Thyroid gland (tissue), 4 donors: ENCODE measurements at regions not wholly inside any gene's neighbourhood (a gene's known extent, or its start where the extent isn't known, plus 50 kb on each side); places are given as distances from the start of the nearest gene placed in this dataset.

Experiments used
- DNase-seq, 2 donors: peaks; one replicate each; pipeline ENCODE4 v3.0.0-alpha.2; 2019
- H3K27ac ChIP-seq, 3 donors: fragments of 200-600 bp; sonication (generic); 1 replicate in 2 of 3; 2 replicates in 1 of 3; pipeline ENCODE4 v1.5.1; 2016 to 2019; ENCODE audit warnings: mild to moderate bottlenecking in 1 of 3, moderate library complexity in 1 of 3
- H3K27me3 ChIP-seq: fragments of 200-600 bp; sonication (generic); one replicate; pipeline ENCODE4 v1.5.1; 2019
- H3K36me3 ChIP-seq, 2 donors: fragments of 200-600 bp; sonication (generic); one replicate each; pipeline ENCODE4 v1.5.1; 2016 to 2019
- H3K4me1 ChIP-seq, 2 donors: fragments of 200-600 bp; sonication (generic); one replicate each; pipeline ENCODE4 v1.5.1; 2017 to 2019
- H3K4me3 ChIP-seq, 3 donors: fragments of 200-600 bp; sonication (generic); replicated peaks in 1 of 3; 1 replicate in 2 of 3; 2 replicates in 1 of 3; pipeline ENCODE4 v1.5.1; 2016; ENCODE audit warnings: mild to moderate bottlenecking in 1 of 3
- H3K9me3 ChIP-seq: fragments of 200-600 bp; sonication (generic); one replicate; pipeline ENCODE4 v1.5.1; 2017
- POLR2A ChIP-seq, 2 donors: fragments of 450-650 bp; IDR thresholded peaks; one replicate each; pipeline ENCODE4 v1.6.1; 2017; ENCODE audit warnings: antibody characterized with exemption in 2 of 2, mild to moderate bottlenecking in 2 of 2, moderate library complexity in 1 of 2
- WGBS, 2 donors: methylation state at CpG; one replicate each; pipeline ENCODE4 v1.1.5; 2017; 5-methylcytosine and 5-hydroxymethylcytosine counted together
- intact Hi-C: fragments of 100-400 bp; cut with DNase I; formaldehyde crosslinking; loops from one replicate; pipeline ENCODE4 v1.15.1; 2023
- TF ChIP-seq, protein P1 (sequence below), 6 experiments: fragments of 200-600 bp in 3 of 6; fragments of 450-650 bp in 3 of 6; sonication (generic) in 3 of 6; IDR thresholded peaks; one replicate each; pipeline ENCODE4 v1.5.1; 2016 to 2019; ENCODE audit warnings: antibody characterized with exemption in 6 of 6, mild to moderate bottlenecking in 2 of 6, inconsistent platforms in 1 of 6, moderate library complexity in 1 of 6

DNA sequence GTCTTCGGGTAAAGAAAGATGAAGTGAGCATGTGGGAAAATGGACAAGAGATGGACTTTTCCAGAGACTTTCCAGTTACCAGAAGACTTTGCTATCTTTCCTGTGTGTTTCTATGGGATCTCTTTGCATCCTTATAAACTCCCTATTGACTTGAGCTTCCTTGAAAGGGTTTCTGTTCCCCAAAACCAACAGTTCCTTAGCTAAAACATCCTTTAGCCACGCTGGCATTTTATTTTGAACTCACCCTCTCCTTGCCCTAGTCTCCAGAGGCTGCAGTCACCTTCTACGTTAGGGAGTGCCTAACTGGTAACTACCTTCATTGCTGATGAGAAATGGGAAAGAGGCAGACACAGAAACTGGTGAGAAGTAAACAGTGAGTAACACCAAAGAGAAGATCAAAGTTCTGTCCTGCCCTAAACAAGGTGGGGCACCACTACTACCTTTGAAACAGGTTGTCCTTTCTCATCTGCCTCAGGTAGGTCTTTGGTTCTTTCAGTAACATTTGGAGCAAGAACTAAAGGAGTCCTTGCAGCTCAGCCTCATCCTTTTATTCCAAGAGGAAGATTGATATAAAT is 402.9 kb downstream of the ENC1 start:
- 86 to 91% methylated on average over 3 of the region's 3 CpGs for WGBS, 2 donors
- TF ChIP-seq, protein P1, sequence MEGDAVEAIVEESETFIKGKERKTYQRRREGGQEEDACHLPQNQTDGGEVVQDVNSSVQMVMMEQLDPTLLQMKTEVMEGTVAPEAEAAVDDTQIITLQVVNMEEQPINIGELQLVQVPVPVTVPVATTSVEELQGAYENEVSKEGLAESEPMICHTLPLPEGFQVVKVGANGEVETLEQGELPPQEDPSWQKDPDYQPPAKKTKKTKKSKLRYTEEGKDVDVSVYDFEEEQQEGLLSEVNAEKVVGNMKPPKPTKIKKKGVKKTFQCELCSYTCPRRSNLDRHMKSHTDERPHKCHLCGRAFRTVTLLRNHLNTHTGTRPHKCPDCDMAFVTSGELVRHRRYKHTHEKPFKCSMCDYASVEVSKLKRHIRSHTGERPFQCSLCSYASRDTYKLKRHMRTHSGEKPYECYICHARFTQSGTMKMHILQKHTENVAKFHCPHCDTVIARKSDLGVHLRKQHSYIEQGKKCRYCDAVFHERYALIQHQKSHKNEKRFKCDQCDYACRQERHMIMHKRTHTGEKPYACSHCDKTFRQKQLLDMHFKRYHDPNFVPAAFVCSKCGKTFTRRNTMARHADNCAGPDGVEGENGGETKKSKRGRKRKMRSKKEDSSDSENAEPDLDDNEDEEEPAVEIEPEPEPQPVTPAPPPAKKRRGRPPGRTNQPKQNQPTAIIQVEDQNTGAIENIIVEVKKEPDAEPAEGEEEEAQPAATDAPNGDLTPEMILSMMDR (IDR thresholded peaks at IDR 0.05), result no peak
- no peak for TF ChIP-seq POLR2A (IDR thresholded peaks at IDR 0.05)
- H3K27me3 ChIP-seq, result no peaks in the 10 kb centered on the region
- no peaks in the 10 kb centered on the region for H3K9me3 ChIP-seq
- DNase-seq, result no peak
- no peaks in the 10 kb centered on the region for H3K36me3 ChIP-seq
- intact Hi-C loops, result no loop called here
- H3K27ac ChIP-seq, result no peak overlapping the region
- no peaks in the 10 kb centered on the region for H3K4me1 ChIP-seq
- no peak overlapping the region for H3K4me3 ChIP-seq

DNA sequence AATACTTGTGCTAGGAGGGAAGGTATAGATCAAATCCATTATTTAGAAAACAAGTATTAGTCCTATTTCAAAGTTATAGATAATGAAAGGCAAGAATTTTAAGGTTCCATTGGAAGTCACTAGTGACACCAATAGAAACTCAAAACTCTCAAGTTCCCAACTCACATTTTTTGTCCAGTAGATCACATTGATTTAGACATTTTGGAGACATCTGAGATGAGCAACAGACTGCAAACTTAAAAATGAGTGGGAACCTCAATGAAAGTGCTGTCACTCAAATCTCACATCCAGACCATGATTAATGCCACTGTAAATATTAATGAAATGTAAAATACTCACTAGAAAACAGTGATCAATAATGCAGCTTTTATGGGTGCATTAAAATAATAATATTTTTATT is 405.0 kb downstream of the ENC1 start:
- no peaks in the 10 kb centered on the region for H3K27me3 ChIP-seq
- no peaks in the 10 kb centered on the region for H3K4me1 ChIP-seq
- no peaks in the 10 kb centered on the region for H3K36me3 ChIP-seq
- H3K4me3 ChIP-seq, result no peak overlapping the region
- no peaks in the 10 kb centered on the region for H3K9me3 ChIP-seq
- intact Hi-C loops, result no loop called here
- no peak overlapping the region for H3K27ac ChIP-seq
- DNase-seq, result no peak
- TF ChIP-seq POLR2A (IDR thresholded peaks at IDR 0.05), result no peak
- TF ChIP-seq, protein P1 (IDR thresholded peaks at IDR 0.05), result no peak

DNA sequence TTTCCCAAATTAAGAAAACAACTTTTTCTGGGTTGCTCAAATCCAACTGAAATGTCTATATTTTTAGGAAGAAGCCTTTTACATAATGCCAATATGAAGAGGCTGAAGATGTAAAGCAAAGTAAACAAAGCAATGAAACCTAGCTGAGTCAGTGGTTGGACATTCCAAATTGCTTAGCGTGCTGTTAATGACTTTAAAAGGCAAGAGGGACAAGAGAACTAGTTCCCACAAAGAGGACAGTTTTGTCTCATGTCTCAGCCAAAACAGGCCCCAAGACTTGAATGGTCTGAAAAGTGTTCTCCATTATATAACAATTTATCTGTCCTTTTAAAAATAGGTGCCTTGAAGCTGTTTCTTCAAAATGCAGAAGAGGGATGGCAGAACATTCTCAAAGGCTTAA is 407.0 kb downstream of the ENC1 start:
- TF ChIP-seq POLR2A (IDR thresholded peaks at IDR 0.05), result no peak
- TF ChIP-seq, protein P1 (IDR thresholded peaks at IDR 0.05), result no peak
- Histone ChIP-seq H3K36me3 (no peaks in the 10 kb centered on the region), H3K4me3 (no peak overlapping the region), H3K9me3 (no peaks in the 10 kb centered on the region), H3K27ac (no peak overlapping the region), H3K27me3 (no peaks in the 10 kb centered on the region), H3K4me1 (no peaks in the 10 kb centered on the region)
- 84 to 91% methylated on average over 1 of the region's 1 CpG for WGBS, 2 donors
- intact Hi-C loops, result no loop called here
- DNase-seq, result no peak

DNA sequence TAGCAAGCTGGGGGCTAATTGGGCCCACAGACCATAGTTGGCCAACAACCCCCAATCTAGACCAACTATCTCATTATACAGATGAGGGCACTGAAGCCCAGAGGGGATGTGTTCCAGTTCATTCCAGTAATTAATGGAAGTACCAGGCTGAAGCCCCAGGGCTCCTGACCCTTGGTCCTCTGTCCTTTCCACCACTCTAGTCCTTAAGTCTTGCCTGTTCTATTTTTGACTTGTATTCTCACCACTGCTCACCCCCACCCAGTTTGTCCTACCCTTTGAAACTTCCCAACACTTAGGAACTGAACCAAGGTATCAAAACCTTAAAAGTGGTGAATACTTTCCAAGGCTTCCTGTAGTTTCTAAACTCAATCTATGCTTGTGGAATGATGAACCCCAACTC is 407.4 kb downstream of the ENC1 start:
- no peak overlapping the region for H3K4me3 ChIP-seq
- no peaks in the 10 kb centered on the region for H3K27me3 ChIP-seq
- intact Hi-C loops, result no loop called here
- H3K4me1 ChIP-seq, result no peaks in the 10 kb centered on the region
- H3K9me3 ChIP-seq, result no peaks in the 10 kb centered on the region
- H3K36me3 ChIP-seq, result no peaks in the 10 kb centered on the region
- no peak for TF ChIP-seq POLR2A (IDR thresholded peaks at IDR 0.05)
- TF ChIP-seq, protein P1 (IDR thresholded peaks at IDR 0.05), result no peak
- H3K27ac ChIP-seq, result no peak overlapping the region
- no peak for DNase-seq

DNA sequence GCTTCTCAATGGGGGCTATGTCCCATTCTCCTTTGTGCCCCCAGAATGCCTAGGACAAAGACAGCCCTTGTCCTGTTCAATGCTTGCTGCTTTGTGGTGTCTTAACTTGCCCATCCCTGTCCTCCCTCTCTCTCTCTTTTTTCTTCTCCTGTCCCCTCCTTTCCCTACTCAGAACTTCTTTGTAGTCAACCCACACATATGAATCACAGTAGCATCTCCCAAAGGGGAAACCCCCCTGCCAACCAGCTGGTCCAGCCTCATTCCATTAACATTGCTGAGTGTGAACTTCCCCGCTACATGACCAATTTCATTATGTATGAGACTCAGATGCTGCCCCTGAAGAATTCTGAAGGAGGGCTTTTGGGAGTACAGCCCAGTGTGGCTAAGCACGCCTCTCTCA is 408.3 kb downstream of the ENC1 start:
- no peak for DNase-seq
- Histone ChIP-seq H3K27me3 (no peaks in the 10 kb centered on the region), H3K4me1 (no peaks in the 10 kb centered on the region), H3K27ac (no peak overlapping the region), H3K9me3 (no peaks in the 10 kb centered on the region), H3K4me3 (no peak overlapping the region), H3K36me3 (no peaks in the 10 kb centered on the region)
- TF ChIP-seq, protein P1 (IDR thresholded peaks at IDR 0.05), result no peak
- no peak for TF ChIP-seq POLR2A (IDR thresholded peaks at IDR 0.05)
- 84 to 99% methylated on average over 2 of the region's 2 CpGs for WGBS, 2 donors
- intact Hi-C loops, result no loop called here
